Left lung (tissue), 4 donors: ENCODE measurements at regions not wholly inside any gene's neighbourhood (a gene's known extent, or its start where the extent isn't known, plus 50 kb on each side); places are given as distances from the start of the nearest gene placed in this dataset.

ENCODE experiments used
- ATAC-seq: fragments of 200-7000 bp; cut with Tn5 transposase; one replicate; pipeline ENCODE4 v1.9.1; 2020; ENCODE audit warnings: moderate library complexity
- DNase-seq, 4 donors: peaks; one replicate each; pipeline ENCODE4 v3.0.0-alpha.2; 2013 to 2020
- H3K27ac ChIP-seq, 2 donors: fragments of 200-600 bp; sonication (generic) in 1 of 2; one replicate each; pipeline versions ENCODE4 v1.5.0 to v1.8.0; 2020 to 2021
- H3K27me3 ChIP-seq, 2 donors: fragments of 200-600 bp; sonication (generic) in 1 of 2; one replicate each; pipeline versions ENCODE4 v1.5.0 to v1.8.0; 2020 to 2021
- H3K36me3 ChIP-seq, 2 donors: fragments of 200-600 bp; sonication (generic) in 1 of 2; one replicate each; pipeline versions ENCODE4 v1.5.0 to v1.8.0; 2020 to 2021
- H3K4me1 ChIP-seq, 2 donors: fragments of 200-600 bp; one replicate each; pipeline ENCODE4 v1.8.0; 2021
- H3K4me3 ChIP-seq, 2 donors: fragments of 200-600 bp; sonication (generic) in 1 of 2; one replicate each; pipeline versions ENCODE4 v1.5.0 to v1.8.0; 2020 to 2021; ENCODE audit warnings: mild to moderate bottlenecking in 1 of 2
- H3K9me3 ChIP-seq, 2 donors: fragments of 200-600 bp; sonication (generic) in 1 of 2; one replicate each; pipeline versions ENCODE4 v1.5.0 to v1.8.0; 2020 to 2021
- CTCF ChIP-seq, 2 donors: fragments of 200-600 bp; sonication (generic) in 1 of 2; IDR thresholded peaks; one replicate each; pipeline versions ENCODE4 v1.5.0 to v1.8.0; 2021; ENCODE audit warnings: antibody characterized with exemption in 2 of 2
- intact Hi-C, 2 donors: fragments of 100-400 bp; cut with DNase I; formaldehyde crosslinking; loops; one replicate each; pipeline versions ENCODE4 v1.11.2 to v1.14.2; 2022
- donor health status: DM: no; HTN: yes; CAD: no.
- donor health status: DM: no; HTN: no; CAD: no.

DNA sequence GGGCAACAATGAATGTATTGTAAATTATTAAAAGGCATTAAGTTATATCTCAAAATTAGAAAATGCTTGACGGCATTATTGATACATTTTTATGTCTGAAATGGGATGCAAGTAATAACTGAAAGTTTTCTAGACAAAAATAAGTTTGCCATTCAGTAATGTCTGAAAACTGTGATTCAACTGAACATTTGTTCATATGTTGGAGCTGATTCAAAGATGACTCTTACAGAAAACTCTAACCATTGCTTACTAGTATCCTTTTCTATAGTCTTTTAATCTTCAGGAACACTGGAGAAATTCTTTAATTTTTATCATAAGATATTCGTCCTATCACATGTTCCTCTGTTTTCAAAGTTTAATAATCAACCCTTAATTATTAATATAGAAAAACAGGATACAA is 71.1 kb upstream of the TFEC start:
- Histone ChIP-seq H3K36me3 (no peaks in the 10 kb centered on the region), H3K4me1 (no peaks in the 10 kb centered on the region), H3K27ac (no peak overlapping the region), H3K27me3 (no peaks in the 10 kb centered on the region), H3K4me3 (no peak overlapping the region), H3K9me3 (no peaks in the 10 kb centered on the region)
- intact Hi-C loops, result no loop called here
- DNase-seq, result no peak
- no peak for TF ChIP-seq CTCF (IDR thresholded peaks at IDR 0.05)
- no peak for ATAC-seq

DNA sequence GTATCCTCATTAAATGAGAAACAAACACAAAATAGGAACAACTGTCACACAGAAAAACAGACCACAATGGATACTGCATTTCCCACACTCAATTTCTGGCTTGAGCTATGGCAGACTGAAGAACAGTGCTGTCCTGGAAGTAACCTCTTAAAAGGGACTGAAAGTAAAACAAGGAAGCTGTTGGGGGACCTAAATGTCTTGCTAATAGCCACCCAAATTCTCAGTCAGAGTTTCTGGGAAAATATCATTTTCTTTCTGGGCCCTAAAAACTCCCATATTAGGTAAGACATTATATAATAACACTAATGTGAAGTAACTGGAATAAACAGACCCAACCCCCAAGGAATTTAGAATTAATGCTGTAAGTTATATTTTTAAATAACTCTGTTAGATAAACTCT is 80.9 kb upstream of the TFEC start:
- DNase-seq, result no peak
- Histone ChIP-seq H3K27me3 (no peaks in the 10 kb centered on the region), H3K4me1 (no peaks in the 10 kb centered on the region), H3K27ac (no peak overlapping the region), H3K4me3 (no peak overlapping the region), H3K9me3 (peaks cover 0 to 1% of the 10 kb centered on the region in 2 donors), H3K36me3 (no peaks in the 10 kb centered on the region)
- intact Hi-C loops, result no loop called here
- no peak for TF ChIP-seq CTCF (IDR thresholded peaks at IDR 0.05)
- ATAC-seq, result no peak

- H3K4me3 ChIP-seq, result no peak overlapping the region
- intact Hi-C loops, result no loop called here
- no peak for ATAC-seq
Measured at GRCh38 chr7:116113310-116113709, 82.7 kb upstream of the TFEC start.

GRCh38 chr7:116120839-116121238 is 89.5 kb upstream of the TES start:
- no peaks in the 10 kb centered on the region for H3K36me3 ChIP-seq
- H3K27ac ChIP-seq, result no peak overlapping the region
- ATAC-seq (no peak), DNase-seq (no peak)
- no peak overlapping the region for H3K4me3 ChIP-seq
- H3K27me3 ChIP-seq, result no peaks in the 10 kb centered on the region
- intact Hi-C loops, result no loop called here
- no peaks in the 10 kb centered on the region for H3K4me1 ChIP-seq
- no peaks in the 10 kb centered on the region for H3K9me3 ChIP-seq
- no peak for TF ChIP-seq CTCF (IDR thresholded peaks at IDR 0.05)

More at GRCh38 chr7:116113310-116113709, 82.7 kb upstream of the TFEC start:
- Histone ChIP-seq H3K4me1 (no peaks in the 10 kb centered on the region), H3K36me3 (no peaks in the 10 kb centered on the region), H3K27ac (no peak overlapping the region), H3K9me3 (peaks cover 0 to 1% of the 10 kb centered on the region in 2 donors), H3K27me3 (no peaks in the 10 kb centered on the region)
- TF ChIP-seq CTCF (IDR thresholded peaks at IDR 0.05), result no peak
- DNase-seq, result no peak

DNA sequence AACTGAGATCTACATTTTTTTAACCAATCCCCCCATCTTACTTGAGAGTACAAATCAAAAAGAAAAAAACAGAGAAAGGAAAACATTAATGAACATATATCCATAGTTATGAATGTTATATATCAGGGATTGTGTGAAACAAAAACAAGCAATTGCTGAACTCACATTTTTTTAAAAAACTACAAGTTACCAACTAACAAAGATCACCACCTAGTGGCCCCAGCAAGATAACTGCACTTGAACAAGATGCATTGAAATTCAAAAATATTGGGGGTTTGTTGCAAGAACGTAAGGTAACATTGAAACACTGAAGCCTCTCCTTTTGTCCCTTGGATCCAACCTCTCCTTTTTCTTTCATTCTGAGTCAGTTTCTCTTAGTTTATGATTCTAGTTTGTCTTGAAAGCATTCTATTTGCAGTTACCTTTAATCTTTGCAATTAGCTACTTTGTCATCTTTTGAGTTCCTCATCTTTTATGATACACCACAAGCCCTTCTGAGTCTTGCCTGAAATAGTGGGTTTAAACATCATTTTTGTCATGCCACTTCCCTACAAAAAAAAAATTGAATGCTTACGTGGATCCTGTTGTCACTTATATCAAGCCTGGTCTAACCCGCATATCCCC is 87.3 kb upstream of the TES start:
- peak in 2 of 4 donors; percentile 29 to 52 for DNase-seq

More for the DNA sequence above, 87.3 kb upstream of the TES start:
- Histone ChIP-seq H3K4me3 (no peak overlapping the region), H3K27ac (no peak overlapping the region), H3K27me3 (no peaks in the 10 kb centered on the region), H3K36me3 (no peaks in the 10 kb centered on the region), H3K9me3 (peaks cover 0 to 4% of the 10 kb centered on the region in 2 donors), H3K4me1 (no peaks in the 10 kb centered on the region)
- TF ChIP-seq CTCF (IDR thresholded peaks at IDR 0.05), result peak; percentile 51 to 56
- ATAC-seq, result peak; percentile 52
- intact Hi-C loops, result no loop called here
